ENCODE measurements at regions not wholly inside any gene's neighbourhood (a gene's known extent, or its start where the extent isn't known, plus 50 kb on each side); places are given as distances from the start of the nearest gene placed in this dataset.

DNA sequence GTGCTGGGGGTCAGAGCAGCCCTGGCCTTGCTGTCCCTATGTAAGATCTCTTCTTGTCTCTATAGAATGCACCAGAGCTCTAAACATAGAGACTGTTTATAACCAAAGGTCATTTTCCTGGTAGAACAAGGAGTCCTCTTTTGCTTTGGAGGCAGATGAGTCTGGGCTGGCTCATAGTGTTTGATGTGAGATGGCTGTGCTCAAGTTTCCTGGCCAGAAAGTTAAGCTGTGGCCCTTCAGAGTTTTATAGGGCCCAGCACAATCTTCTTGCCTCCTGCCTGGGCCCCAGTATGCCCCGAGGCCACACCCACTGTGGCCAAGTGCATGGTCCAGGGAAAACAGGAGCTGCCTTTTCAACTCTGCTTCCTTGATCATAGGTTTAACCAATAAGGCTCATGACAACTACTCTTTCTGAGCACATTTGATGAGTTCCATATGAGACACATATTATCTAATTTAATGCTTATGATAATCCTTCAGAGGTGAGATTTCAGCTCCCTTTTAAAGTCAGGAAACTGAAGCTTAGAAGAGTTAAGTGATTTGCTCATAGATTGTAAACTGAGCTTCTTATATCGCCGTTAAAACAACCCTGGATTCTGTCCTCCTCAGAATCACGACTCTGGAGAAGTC is 66.3 kb downstream of the MYCN start (continued):
- TF ChIP-seq, protein P1, sequence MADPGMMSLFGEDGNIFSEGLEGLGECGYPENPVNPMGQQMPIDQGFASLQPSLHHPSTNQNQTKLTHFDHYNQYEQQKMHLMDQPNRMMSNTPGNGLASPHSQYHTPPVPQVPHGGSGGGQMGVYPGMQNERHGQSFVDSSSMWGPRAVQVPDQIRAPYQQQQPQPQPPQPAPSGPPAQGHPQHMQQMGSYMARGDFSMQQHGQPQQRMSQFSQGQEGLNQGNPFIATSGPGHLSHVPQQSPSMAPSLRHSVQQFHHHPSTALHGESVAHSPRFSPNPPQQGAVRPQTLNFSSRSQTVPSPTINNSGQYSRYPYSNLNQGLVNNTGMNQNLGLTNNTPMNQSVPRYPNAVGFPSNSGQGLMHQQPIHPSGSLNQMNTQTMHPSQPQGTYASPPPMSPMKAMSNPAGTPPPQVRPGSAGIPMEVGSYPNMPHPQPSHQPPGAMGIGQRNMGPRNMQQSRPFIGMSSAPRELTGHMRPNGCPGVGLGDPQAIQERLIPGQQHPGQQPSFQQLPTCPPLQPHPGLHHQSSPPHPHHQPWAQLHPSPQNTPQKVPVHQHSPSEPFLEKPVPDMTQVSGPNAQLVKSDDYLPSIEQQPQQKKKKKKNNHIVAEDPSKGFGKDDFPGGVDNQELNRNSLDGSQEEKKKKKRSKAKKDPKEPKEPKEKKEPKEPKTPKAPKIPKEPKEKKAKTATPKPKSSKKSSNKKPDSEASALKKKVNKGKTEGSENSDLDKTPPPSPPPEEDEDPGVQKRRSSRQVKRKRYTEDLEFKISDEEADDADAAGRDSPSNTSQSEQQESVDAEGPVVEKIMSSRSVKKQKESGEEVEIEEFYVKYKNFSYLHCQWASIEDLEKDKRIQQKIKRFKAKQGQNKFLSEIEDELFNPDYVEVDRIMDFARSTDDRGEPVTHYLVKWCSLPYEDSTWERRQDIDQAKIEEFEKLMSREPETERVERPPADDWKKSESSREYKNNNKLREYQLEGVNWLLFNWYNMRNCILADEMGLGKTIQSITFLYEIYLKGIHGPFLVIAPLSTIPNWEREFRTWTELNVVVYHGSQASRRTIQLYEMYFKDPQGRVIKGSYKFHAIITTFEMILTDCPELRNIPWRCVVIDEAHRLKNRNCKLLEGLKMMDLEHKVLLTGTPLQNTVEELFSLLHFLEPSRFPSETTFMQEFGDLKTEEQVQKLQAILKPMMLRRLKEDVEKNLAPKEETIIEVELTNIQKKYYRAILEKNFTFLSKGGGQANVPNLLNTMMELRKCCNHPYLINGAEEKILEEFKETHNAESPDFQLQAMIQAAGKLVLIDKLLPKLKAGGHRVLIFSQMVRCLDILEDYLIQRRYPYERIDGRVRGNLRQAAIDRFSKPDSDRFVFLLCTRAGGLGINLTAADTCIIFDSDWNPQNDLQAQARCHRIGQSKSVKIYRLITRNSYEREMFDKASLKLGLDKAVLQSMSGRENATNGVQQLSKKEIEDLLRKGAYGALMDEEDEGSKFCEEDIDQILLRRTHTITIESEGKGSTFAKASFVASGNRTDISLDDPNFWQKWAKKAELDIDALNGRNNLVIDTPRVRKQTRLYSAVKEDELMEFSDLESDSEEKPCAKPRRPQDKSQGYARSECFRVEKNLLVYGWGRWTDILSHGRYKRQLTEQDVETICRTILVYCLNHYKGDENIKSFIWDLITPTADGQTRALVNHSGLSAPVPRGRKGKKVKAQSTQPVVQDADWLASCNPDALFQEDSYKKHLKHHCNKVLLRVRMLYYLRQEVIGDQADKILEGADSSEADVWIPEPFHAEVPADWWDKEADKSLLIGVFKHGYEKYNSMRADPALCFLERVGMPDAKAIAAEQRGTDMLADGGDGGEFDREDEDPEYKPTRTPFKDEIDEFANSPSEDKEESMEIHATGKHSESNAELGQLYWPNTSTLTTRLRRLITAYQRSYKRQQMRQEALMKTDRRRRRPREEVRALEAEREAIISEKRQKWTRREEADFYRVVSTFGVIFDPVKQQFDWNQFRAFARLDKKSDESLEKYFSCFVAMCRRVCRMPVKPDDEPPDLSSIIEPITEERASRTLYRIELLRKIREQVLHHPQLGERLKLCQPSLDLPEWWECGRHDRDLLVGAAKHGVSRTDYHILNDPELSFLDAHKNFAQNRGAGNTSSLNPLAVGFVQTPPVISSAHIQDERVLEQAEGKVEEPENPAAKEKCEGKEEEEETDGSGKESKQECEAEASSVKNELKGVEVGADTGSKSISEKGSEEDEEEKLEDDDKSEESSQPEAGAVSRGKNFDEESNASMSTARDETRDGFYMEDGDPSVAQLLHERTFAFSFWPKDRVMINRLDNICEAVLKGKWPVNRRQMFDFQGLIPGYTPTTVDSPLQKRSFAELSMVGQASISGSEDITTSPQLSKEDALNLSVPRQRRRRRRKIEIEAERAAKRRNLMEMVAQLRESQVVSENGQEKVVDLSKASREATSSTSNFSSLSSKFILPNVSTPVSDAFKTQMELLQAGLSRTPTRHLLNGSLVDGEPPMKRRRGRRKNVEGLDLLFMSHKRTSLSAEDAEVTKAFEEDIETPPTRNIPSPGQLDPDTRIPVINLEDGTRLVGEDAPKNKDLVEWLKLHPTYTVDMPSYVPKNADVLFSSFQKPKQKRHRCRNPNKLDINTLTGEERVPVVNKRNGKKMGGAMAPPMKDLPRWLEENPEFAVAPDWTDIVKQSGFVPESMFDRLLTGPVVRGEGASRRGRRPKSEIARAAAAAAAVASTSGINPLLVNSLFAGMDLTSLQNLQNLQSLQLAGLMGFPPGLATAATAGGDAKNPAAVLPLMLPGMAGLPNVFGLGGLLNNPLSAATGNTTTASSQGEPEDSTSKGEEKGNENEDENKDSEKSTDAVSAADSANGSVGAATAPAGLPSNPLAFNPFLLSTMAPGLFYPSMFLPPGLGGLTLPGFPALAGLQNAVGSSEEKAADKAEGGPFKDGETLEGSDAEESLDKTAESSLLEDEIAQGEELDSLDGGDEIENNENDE (IDR thresholded peaks at IDR 0.05; ENCODE audit: insufficient replicate concordance, low read length) = no peak
- TF ChIP-seq POU5F1 (IDR thresholded peaks at IDR 0.05; ENCODE audit: low read depth, low read length) = no peak
- TF ChIP-seq CTBP2 (IDR thresholded peaks at IDR 0.05; ENCODE audit: borderline replicate concordance, insufficient read depth, insufficient read length, low read length) = no peak
- no peak for TF ChIP-seq BRCA1 (IDR thresholded peaks at IDR 0.05; ENCODE audit: low read depth, low read length)
- TF ChIP-seq NRF1 (IDR thresholded peaks at IDR 0.05; ENCODE audit: low read depth, low read length) = no peak
- TF ChIP-seq TBP (IDR thresholded peaks at IDR 0.05; ENCODE audit: low read depth, low read length) = no peak
- TF ChIP-seq SP4 (IDR thresholded peaks at IDR 0.05; ENCODE audit: low read length) = no peak
- TF ChIP-seq, protein P2, sequence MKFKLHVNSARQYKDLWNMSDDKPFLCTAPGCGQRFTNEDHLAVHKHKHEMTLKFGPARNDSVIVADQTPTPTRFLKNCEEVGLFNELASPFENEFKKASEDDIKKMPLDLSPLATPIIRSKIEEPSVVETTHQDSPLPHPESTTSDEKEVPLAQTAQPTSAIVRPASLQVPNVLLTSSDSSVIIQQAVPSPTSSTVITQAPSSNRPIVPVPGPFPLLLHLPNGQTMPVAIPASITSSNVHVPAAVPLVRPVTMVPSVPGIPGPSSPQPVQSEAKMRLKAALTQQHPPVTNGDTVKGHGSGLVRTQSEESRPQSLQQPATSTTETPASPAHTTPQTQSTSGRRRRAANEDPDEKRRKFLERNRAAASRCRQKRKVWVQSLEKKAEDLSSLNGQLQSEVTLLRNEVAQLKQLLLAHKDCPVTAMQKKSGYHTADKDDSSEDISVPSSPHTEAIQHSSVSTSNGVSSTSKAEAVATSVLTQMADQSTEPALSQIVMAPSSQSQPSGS (IDR thresholded peaks at IDR 0.05; ENCODE audit: low read length) = no peak
- no peak for TF ChIP-seq EP300 (IDR thresholded peaks at IDR 0.05; ENCODE audit: borderline replicate concordance in 1 of 2, low read depth in 2 of 2, low read length in 2 of 2)

All from H1 (cell line).